ENCODE measurements at regions not wholly inside any gene's neighbourhood (a gene's known extent, or its start where the extent isn't known, plus 50 kb on each side); places are given as distances from the start of the nearest gene placed in this dataset.

- TF ChIP-seq CTCF (conservative IDR thresholded peaks at IDR 0.05; ENCODE audit: low read depth, low read length): no peak
- DNase-seq (ENCODE audit: low read depth): no peak
- no peak overlapping the region for H3K4me3 ChIP-seq (ENCODE audit: low read depth, low read length)
Measured at GRCh38 chr13:56850852-56851251, 289.9 kb upstream of the PRR20A start.

- no peak for DNase-seq (ENCODE audit: low read depth)
- no peak overlapping the region for H3K4me3 ChIP-seq (ENCODE audit: low read depth, low read length)
- no peak for TF ChIP-seq CTCF (conservative IDR thresholded peaks at IDR 0.05; ENCODE audit: low read depth, low read length)
Measured at GRCh38 chr13:56861476-56861875, 279.2 kb upstream of the PRR20A start.

- no peak overlapping the region for H3K4me3 ChIP-seq (ENCODE audit: low read depth, low read length)
- DNase-seq (ENCODE audit: low read depth): no peak
- no peak for TF ChIP-seq CTCF (conservative IDR thresholded peaks at IDR 0.05; ENCODE audit: low read depth, low read length)
Measured at GRCh38 chr13:56864451-56864850, 276.3 kb upstream of the PRR20A start.

- DNase-seq (ENCODE audit: low read depth): no peak
- no peak for TF ChIP-seq CTCF (conservative IDR thresholded peaks at IDR 0.05; ENCODE audit: low read depth, low read length)
- no peak overlapping the region for H3K4me3 ChIP-seq (ENCODE audit: low read depth, low read length)
Measured at GRCh38 chr13:56865416-56865815, 275.3 kb upstream of the PRR20A start.

- no peak for TF ChIP-seq CTCF (conservative IDR thresholded peaks at IDR 0.05; ENCODE audit: low read depth, low read length)
- no peak for DNase-seq (ENCODE audit: low read depth)
- no peak overlapping the region for H3K4me3 ChIP-seq (ENCODE audit: low read depth, low read length)
Measured at GRCh38 chr13:56869671-56870070, 271.0 kb upstream of the PRR20A start.

GRCh38 chr13:56886398-56886797, 254.3 kb upstream of the PRR20A start:
- H3K4me3 ChIP-seq (ENCODE audit: low read depth, low read length): no peak overlapping the region
- no peak for TF ChIP-seq CTCF (conservative IDR thresholded peaks at IDR 0.05; ENCODE audit: low read depth, low read length)
- DNase-seq (ENCODE audit: low read depth): no peak

GRCh38 chr13:56888455-56888854, 252.3 kb upstream of the PRR20A start:
- DNase-seq (ENCODE audit: low read depth): no peak
- TF ChIP-seq CTCF (conservative IDR thresholded peaks at IDR 0.05; ENCODE audit: low read depth, low read length): no peak
- no peak overlapping the region for H3K4me3 ChIP-seq (ENCODE audit: low read depth, low read length)

Measured in epithelial cell of proximal tubule (primary cell).